Motor neuron (in vitro differentiated cells): ENCODE measurements at regions not wholly inside any gene's neighbourhood (a gene's known extent, or its start where the extent isn't known, plus 50 kb on each side); places are given as distances from the start of the nearest gene placed in this dataset.
A peak's percentile ranks its signal among the peaks of the same experiment; 100 is the strongest.

Experiments
- ATAC-seq, 8 experiments: fragments of 200-7000 bp; cut with Tn5 transposase; replicated peaks in 6 of 8; 2 replicates each; pipeline ENCODE4 v1.8.0; 2021; ENCODE audit warnings: mild to moderate bottlenecking in 8 of 8, moderate library complexity in 8 of 8
- H3K27ac ChIP-seq, 2 donors: fragments of 250-450 bp; sonication (Bioruptor Pico); 2 replicates each; pipeline ENCODE4 v1.9.0; 2021; ENCODE audit warnings: antibody characterized with exemption in 2 of 2, mild to moderate bottlenecking in 2 of 2, moderate library complexity in 1 of 2
- H3K4me1 ChIP-seq, 2 donors: fragments of 250-450 bp; sonication (Bioruptor Pico); replicated peaks in 1 of 2; 2 replicates each; pipeline ENCODE4 v1.6.1; 2021; ENCODE audit warnings: antibody characterized with exemption in 2 of 2, mild to moderate bottlenecking in 2 of 2, moderate library complexity in 1 of 2
- H3K4me3 ChIP-seq, 5 donors: fragments of 250-450 bp; sonication (Bioruptor Pico); 2 replicates each; pipeline ENCODE4 v1.9.0; 2021; ENCODE audit warnings: antibody characterized with exemption in 5 of 5, mild to moderate bottlenecking in 5 of 5, moderate library complexity in 4 of 5
- WGBS, 10 experiments: fragments of 450-650 bp; shearing (Covaris generic); methylation state at CpG; one replicate each; pipeline ENCODE4 v1.0.0; 2022; 5-methylcytosine and 5-hydroxymethylcytosine counted together
- in situ Hi-C, 9 experiments: fragments of 400-800 bp; cut with MboI; loops; one replicate each; pipeline ENCODE4 v1.15.0; 2021; ENCODE audit warnings: low sequenced_read_pairs in 9 of 9, low pct_unique_long_range_greater_than_20kb in 2 of 9; ENCODE audit not compliant: unreplicated experiment in 9 of 9

DNA sequence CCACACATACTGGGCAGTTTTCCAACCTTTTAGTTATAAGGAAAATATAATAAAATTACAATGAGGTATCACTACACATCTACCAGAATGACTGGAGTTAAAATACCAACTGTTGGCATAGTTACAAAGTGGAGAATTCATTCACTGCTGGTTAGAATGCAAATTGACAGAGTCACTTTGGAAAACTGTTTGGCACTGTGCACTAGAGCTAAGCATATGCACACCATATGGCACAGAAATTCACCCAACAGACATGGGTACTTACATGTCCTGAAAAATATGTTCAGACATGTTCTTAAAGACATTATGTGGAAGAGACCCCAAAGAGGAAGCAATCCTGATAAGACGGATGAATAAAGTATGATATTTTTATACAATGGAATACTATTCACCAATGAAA is 686.1 kb upstream of the RAB6C start:
- Histone ChIP-seq H3K27ac (no peak overlapping the region), H3K4me1 (no peaks in the 10 kb centered on the region), H3K4me3 (no peak overlapping the region)
- in situ Hi-C loops: no loop called here
- no peak for ATAC-seq
- WGBS, 10 experiments: 0% methylated on average over 1 of the region's 1 CpG; no CpG with 5 or more reads in 1 of the 10 experiments

DNA sequence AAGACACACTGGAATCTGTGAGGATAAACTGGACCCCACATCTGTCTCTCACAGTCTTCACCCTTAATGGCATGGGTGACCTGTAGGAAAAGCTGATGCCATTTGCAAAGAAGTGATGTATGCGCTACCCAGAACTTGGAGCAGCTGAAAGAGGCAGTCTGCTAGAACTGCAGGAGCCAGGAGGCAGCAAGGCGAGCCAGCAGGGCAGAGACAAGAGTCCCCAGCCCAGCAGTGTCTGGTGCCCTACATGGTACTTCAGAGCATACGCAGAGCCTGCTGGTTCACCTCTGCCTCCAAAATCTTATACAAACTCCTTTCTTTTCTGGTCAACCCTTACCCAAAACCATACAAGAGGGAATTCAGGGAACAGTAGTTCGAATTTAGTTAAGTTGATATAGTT is 683.1 kb upstream of the RAB6C start:
- in situ Hi-C loops: no loop called here
- WGBS, 10 experiments: 0 to 100% (median 40%) methylated on average over 1 to 3 of the region's 4 CpGs; no CpG with 5 or more reads in 2 of the 10 experiments
- Histone ChIP-seq H3K27ac (no peak overlapping the region), H3K4me1 (no peaks in the 10 kb centered on the region), H3K4me3 (no peak overlapping the region)
- no peak for ATAC-seq

DNA sequence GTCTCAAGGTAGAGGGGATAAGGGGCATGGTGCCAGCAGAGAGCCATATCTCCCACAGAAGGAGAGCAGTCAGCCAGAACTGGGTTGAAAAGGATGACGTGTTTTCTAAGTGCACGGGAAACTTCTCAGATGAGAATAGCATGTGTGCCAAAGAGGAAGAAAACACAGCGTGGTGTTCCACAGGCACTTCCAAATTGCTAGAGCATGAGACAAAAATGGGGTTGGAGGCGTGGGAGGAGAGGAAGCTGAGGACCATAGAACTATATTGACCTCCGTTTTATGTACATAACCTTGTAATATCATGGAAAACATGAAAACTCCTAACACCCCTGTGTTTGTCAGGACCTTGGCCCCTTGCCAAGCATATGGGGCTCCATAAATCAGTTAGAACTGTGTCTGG is 682.7 kb upstream of the RAB6C start:
- no peak overlapping the region for H3K4me3 ChIP-seq
- 11 to 100% (median 82%) methylated on average over 1 to 5 of the region's 5 CpGs; no CpG with 5 or more reads in 3 of the 10 experiments for WGBS, 10 experiments
- ATAC-seq: no peak
- in situ Hi-C loops: no loop called here
- H3K4me1 ChIP-seq: no peaks in the 10 kb centered on the region
- H3K27ac ChIP-seq: no peak overlapping the region

DNA sequence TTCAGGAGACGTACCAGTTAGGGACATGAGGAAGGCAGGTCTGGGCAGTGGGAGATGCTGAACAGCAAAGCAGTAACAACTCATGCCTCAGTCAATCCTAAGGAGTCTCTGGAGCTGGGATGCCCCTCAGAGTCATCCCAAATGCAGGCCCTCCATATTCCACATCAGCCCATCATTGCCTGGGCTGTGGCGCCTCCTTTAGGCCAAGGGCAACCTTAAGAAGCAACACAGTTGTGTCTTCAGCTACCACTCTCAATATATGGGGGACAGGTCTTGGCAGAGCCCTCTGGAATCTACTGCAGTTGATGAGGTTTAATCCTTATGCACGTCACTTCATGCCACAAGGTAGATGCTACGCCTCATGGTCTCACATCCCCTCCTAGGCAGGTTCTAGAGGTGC is 682.0 kb upstream of the RAB6C start:
- in situ Hi-C loops: no loop called here
- Histone ChIP-seq H3K4me3 (no peak overlapping the region), H3K27ac (no peak overlapping the region), H3K4me1 (no peaks in the 10 kb centered on the region)
- no peak for ATAC-seq
- WGBS, 10 experiments: 3 to 60% (median 29%) methylated on average over 2 to 3 of the region's 4 CpGs; no CpG with 5 or more reads in 6 of the 10 experiments

DNA sequence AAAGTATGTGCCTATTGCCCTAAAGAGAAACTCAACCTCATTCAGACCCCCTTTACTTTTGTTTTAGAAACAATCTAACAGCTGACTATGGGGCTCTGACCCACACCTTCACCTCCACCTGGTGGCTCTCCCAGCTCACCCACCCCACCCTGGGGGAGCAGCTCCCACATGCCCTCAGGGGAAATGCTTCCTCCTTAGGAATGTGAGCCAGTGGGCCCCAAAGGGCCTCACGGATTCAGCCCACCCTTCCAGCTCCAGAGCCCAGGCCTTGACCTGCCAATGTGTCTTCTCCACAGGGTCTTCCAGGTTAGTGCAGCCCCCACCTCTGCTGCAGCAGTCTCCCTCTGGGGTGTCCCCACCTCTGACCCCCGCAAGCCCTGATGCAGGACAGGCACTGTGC is 680.1 kb upstream of the RAB6C start:
- H3K4me1 ChIP-seq: no peaks in the 10 kb centered on the region
- in situ Hi-C loops: no loop called here
- no peak for ATAC-seq
- no peak overlapping the region for H3K4me3 ChIP-seq
- H3K27ac ChIP-seq: no peak overlapping the region
- WGBS, 10 experiments: 100% methylated on average over 1 of the region's 2 CpGs; no CpG with 5 or more reads in 8 of the 10 experiments

DNA sequence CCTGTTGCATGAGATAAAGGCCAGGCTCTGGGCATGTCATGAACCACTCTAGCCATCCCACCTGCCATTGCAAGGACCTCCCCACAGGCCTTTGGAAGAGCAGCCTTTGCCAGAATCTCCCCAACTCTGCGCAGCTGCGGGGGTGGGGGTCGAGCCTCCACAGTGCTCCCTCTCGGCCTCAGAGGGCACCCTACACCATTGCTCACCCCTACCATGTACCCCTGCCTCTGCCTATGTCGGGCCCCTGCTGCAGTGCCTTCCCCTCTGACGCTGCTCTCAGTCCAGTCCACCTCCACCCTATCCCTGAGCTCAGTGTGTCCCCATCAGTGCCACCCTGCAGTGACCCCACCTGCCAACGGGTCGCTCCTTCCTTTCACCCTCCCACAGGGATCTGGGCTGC is 679.7 kb upstream of the RAB6C start:
- Histone ChIP-seq H3K4me3 (no peak overlapping the region), H3K4me1 (no peaks in the 10 kb centered on the region), H3K27ac (no peak overlapping the region)
- WGBS, 10 experiments: 60 to 100% (median 68%) methylated on average over 1 to 4 of the region's 8 CpGs; no CpG with 5 or more reads in 5 of the 10 experiments
- in situ Hi-C loops: no loop called here
- no peak for ATAC-seq

DNA sequence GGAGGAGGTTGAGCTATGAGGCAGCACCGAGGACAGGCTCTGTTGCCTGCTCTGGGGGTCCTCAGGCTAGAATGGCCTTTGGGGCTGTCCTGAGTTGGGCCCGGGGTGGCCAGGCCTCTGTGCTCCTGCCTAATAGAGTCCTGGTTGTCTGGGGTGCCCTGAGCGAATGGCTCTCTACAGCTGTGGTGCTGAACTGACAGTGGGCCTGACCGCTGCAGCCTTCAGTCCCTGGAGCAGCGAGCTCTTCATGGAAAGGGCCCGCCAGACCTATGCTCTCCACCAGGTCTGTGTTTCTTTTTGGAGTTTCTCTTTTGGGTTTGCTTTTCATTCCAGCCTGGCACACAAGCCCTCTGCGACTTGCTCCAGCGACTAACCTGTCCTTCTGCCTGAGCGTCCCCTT is 679.0 kb upstream of the RAB6C start:
- H3K27ac ChIP-seq: no peak overlapping the region
- ATAC-seq: no peak
- WGBS, 10 experiments: 40 to 82% methylated on average over 1 to 6 of the region's 9 CpGs; no CpG with 5 or more reads in 8 of the 10 experiments
- no peak overlapping the region for H3K4me3 ChIP-seq
- no peaks in the 10 kb centered on the region for H3K4me1 ChIP-seq
- in situ Hi-C loops: no loop called here

DNA sequence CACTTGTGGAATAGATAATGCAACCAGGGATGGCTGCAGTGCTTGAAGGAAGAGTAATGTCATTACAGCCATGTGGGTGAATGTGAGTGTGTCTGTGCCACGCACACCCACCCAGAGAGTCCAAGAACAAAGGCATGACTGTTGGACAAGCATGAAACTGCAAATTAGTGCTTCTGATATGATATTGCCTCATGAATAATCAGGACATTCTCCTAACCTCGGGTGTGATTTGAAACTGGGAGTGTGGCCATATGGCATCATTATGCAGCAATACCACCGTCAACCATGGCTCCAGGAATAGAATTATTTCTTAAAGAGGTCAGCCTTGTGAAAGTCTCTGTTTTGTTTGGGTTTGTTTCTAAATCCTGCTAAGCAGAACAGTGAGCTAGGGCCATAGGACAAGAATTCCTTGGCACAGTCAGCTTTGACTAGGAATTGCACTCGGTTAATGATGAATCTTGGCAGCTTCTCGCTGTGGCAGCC is 678.0 kb upstream of the RAB6C start:
- in situ Hi-C loops: no loop called here
- Histone ChIP-seq H3K4me3 (no peak overlapping the region), H3K27ac (no peak overlapping the region), H3K4me1 (no peaks in the 10 kb centered on the region)
- WGBS, 10 experiments: 0 to 80% (median 58%) methylated on average over 1 to 5 of the region's 5 CpGs
- peak in 6 of 8 experiments; percentile 22 to 80 (median 43) for ATAC-seq

DNA sequence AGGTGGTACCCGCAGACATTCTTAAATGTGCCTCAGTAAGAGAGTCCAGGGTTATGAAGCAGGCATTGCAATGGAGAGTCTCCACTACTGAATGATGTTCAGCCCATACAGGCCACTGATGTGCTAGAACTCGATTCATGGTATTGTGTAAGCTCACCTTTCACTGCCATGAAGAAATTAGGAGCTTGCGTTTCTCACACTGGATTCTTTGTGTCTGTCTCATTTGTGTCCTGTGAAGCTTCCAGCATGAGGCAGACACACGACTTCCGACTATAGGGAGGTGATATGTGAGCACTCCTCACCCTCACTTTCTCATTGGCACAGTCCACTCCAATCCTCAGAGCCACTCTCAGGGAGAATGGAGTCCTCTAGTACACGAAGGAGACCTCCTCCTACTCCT is 677.4 kb upstream of the RAB6C start:
- no peak overlapping the region for H3K27ac ChIP-seq
- WGBS, 10 experiments: 0 to 100% (median 67%) methylated on average over 1 to 5 of the region's 6 CpGs; no CpG with 5 or more reads in 1 of the 10 experiments
- in situ Hi-C loops: no loop called here
- ATAC-seq: no peak
- H3K4me1 ChIP-seq: no peaks in the 10 kb centered on the region
- H3K4me3 ChIP-seq: no peak overlapping the region

DNA sequence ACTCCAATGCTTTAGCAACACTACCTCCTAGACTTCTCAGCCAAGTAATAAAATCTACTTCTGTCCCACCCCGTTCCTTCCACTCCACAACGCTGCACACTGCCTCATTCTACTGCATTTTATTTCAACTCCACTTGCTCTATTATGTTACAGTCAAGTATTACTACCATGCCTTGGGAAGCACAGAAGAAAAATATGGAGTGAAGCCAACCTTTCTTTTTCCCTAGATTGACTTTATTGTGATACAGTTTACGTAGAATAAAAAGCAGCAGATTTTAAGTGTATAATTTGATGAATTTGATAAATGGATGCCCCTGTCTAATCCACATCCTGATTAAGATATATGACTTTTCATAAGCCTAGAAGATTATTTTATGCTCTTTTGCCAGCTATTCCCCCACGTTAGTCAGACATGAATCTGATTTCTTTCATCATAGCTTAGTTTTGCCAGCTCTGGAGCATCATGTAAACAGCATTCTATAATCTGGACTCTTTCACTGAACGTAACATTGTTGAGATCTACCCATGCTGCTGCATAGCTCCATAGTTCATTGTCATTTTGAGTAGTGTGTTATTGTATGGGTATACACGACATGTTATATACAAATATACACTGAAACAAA is 676.8 kb upstream of the RAB6C start:
- no peaks in the 10 kb centered on the region for H3K4me1 ChIP-seq
- no peak for ATAC-seq
- H3K27ac ChIP-seq: no peak overlapping the region
- in situ Hi-C loops: no loop called here
- 0 to 92% (median 74%) methylated on average over 2 to 5 of the region's 6 CpGs; no CpG with 5 or more reads in 1 of the 10 experiments for WGBS, 10 experiments
- H3K4me3 ChIP-seq: no peak overlapping the region

DNA sequence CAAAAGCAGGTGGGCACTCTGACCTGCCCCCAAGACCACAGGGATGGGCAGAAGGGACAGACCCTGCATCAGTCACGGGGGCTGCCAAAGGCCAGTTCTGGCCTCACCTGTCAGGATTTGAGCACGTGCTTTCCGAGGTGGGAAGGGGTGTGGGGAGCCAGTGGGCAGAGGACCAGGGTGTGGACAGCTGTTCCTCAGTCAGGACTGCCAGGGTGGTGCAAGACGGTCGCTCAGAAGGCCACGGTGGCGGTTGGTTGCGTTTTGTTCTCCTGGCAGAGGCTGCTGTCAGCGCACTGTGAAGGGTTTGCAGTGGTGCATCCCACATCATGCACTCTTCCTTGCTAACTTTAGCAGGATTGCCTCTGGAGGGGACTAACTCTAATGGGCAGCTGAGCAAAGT is 665.3 kb upstream of the RAB6C start:
- no peak overlapping the region for H3K4me3 ChIP-seq
- no peaks in the 10 kb centered on the region for H3K4me1 ChIP-seq
- ATAC-seq: no peak
- 40 to 100% (median 80%) methylated on average over 1 to 6 of the region's 9 CpGs; no CpG with 5 or more reads in 5 of the 10 experiments for WGBS, 10 experiments
- in situ Hi-C loops: no loop called here
- H3K27ac ChIP-seq: no peak overlapping the region

DNA sequence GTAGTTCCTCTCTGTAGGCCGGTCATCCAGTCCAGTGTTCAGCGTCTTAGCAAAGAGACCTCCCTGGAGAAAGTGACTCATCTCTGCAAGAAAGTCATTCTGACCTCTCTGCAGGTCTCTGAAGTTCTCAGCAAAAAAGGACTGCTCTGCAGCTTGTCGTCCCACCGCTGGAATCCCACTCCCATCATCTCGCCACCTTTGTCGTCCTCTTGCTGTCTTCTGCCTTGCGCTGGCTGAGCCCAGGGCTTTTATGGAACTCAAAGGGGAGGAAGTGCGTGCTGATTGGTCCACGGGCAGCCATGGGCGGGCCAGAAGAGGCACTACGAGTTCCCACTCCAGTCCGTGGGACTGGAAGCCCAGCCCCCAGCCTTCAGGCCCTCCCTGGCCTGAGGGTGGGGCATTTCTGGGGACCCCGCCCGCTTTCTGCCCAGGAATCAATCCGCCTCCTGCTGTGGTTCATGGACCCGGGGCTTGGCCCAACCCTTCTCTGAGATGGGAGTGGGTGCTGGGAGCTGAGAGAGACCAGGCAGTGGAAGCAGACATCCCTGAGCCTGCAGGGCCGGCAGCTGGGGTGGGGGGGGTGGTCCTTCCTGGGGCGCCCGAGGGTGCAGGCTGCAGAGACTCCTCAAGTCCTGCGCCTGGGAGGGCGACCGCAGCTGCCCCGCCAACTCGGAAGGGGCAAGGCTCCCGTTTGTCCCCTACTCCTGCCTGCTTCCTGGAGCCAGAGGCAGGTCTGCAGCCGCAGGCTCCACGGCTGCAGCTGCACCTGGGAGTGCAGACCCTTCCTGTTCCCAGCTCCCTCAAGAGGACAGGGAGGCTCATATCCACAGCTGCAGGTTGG is 660.7 kb upstream of the RAB6C start:
- Histone ChIP-seq H3K4me1 (no peaks in the 10 kb centered on the region), H3K27ac (no peak overlapping the region), H3K4me3 (no peak overlapping the region)
- in situ Hi-C loops: no loop called here
- ATAC-seq: peak in 1 of 8 experiments; percentile 27
- 17 to 100% (median 80%) methylated on average over 1 to 9 of the region's 27 CpGs; no CpG with 5 or more reads in 1 of the 10 experiments for whole genome bisulfite sequencing, 10 experiments

DNA sequence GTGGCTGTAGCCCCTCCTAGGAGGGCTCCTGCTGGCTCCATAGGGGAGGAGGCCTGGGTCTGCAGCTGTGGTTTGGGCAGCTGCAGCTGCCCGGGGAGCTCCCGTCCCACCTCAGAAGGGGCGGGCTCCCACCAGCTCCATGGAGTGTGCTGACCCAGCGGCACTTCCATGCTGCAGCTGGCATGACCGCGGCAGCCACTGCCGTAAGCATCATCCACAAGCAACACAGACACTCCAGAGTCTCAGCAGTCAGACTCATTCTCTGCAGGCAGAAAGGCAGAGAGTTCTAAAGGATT is 660.1 kb upstream of the RAB6C start:
- no peak overlapping the region for H3K27ac ChIP-seq
- ATAC-seq: no peak
- no peak overlapping the region for H3K4me3 ChIP-seq
- H3K4me1 ChIP-seq: no peaks in the 10 kb centered on the region
- 57 to 100% methylated on average over 1 to 4 of the region's 7 CpGs; no CpG with 5 or more reads in 8 of the 10 experiments for WGBS, 10 experiments
- in situ Hi-C loops: no loop called here
